Common myeloid progenitor, CD34-positive (primary cell): ENCODE measurements at regions not wholly inside any gene's neighbourhood (a gene's known extent, or its start where the extent isn't known, plus 50 kb on each side); places are given as distances from the start of the nearest gene placed in this dataset.
A peak's percentile ranks its signal among the peaks of the same experiment; 100 is the strongest.
"Not testable (repeated sequence)": the region's sequence is repeated elsewhere in the genome, so short reads cannot be mapped to it uniquely, and the experiment has no call there.

Experiments used
- CTCF ChIA-PET: fragments of 350-600 bp; sonication (Branson Sonifier 250); formaldehyde crosslinking; loops from one replicate; lab custom pipeline; 2021; ENCODE audit warnings: antibody characterized with exemption; lab: Charles Lee
- POLR2A ChIA-PET: fragments of 350-600 bp; sonication (Branson Sonifier 250); formaldehyde crosslinking; loops from one replicate; lab custom pipeline; 2021; ENCODE audit warnings: antibody characterized with exemption; lab: Charles Lee
- DNase-seq, 3 donors: peaks; one replicate each; pipeline versions ENCODE4 v3.0.0 to v3.0.0-alpha.2; 2013
- H3K27ac ChIP-seq, 2 experiments: 1 replicate in 1 of 2; 2 replicates in 1 of 2; pipeline ENCODE4 v1.7.0; 2013; ENCODE audit warnings: inconsistent platforms in 2 of 2, low read length in 2 of 2, mild to moderate bottlenecking in 2 of 2, low read depth in 1 of 2, moderate library complexity in 1 of 2; ENCODE audit not compliant: severe bottlenecking in 2 of 2, insufficient read depth in 1 of 2, poor library complexity in 1 of 2
- H3K27me3 ChIP-seq, 5 experiments: replicated peaks in 2 of 5; 1 replicate in 3 of 5; 2 replicates in 2 of 5; pipeline versions ENCODE4 v1.6.1 to v1.7.0; 2013; ENCODE audit warnings: low read length in 4 of 5, mild to moderate bottlenecking in 2 of 5, moderate library complexity in 2 of 5, inconsistent platforms in 1 of 5; ENCODE audit not compliant: insufficient read depth in 5 of 5, control insufficient read depth in 4 of 5
- H3K36me3 ChIP-seq, 4 experiments: 1 replicate in 2 of 4; 2 replicates in 2 of 4; pipeline versions ENCODE4 v1.6.1 to v1.7.0; 2013; ENCODE audit warnings: low read length in 3 of 4, control low read depth in 1 of 4, mild to moderate bottlenecking in 1 of 4; ENCODE audit not compliant: control insufficient read depth in 4 of 4, insufficient read depth in 4 of 4
- H3K4me1 ChIP-seq, 4 experiments: 1 replicate in 3 of 4; 2 replicates in 1 of 4; pipeline versions ENCODE4 v1.6.1 to v1.7.1; 2013; ENCODE audit warnings: low read length in 3 of 4, mild to moderate bottlenecking in 3 of 4, control low read depth in 1 of 4, inconsistent platforms in 1 of 4, moderate library complexity in 1 of 4; ENCODE audit not compliant: control insufficient read depth in 4 of 4, insufficient read depth in 4 of 4; ENCODE audit errors: control extremely low read depth in 1 of 4
- H3K4me3 ChIP-seq, 7 experiments: 1 replicate in 4 of 7; 2 replicates in 3 of 7; pipeline versions ENCODE4 v1.5.1 to v1.7.0; 2013; ENCODE audit warnings: mild to moderate bottlenecking in 7 of 7, low read length in 6 of 7, moderate library complexity in 6 of 7, inconsistent platforms in 2 of 7, low read depth in 2 of 7, control low read depth in 1 of 7; ENCODE audit not compliant: insufficient read depth in 4 of 7, control insufficient read depth in 1 of 7; ENCODE audit errors: extremely low read depth in 1 of 7
- H3K9me3 ChIP-seq, 5 experiments: 1 replicate in 4 of 5; 2 replicates in 1 of 5; pipeline versions ENCODE4 v1.6.1 to v1.7.1; 2013; ENCODE audit warnings: low read length in 4 of 5, mild to moderate bottlenecking in 2 of 5, inconsistent platforms in 1 of 5, low read depth in 1 of 5, moderate library complexity in 1 of 5; ENCODE audit not compliant: control insufficient read depth in 4 of 5, insufficient read depth in 2 of 5; ENCODE audit errors: control extremely low read depth in 1 of 5
- WGBS: methylation state at CpG from one replicate; pipeline ENCODE4 v1.1.5; 2013; ENCODE audit not compliant: insufficient coverage; 5-methylcytosine and 5-hydroxymethylcytosine counted together

GRCh38 chr3:104933972-104934371 is 432.7 kb upstream of the ALCAM start:
- Histone ChIP-seq H3K27me3 (no peaks in the 10 kb centered on the region), H3K4me1 (no peaks in the 10 kb centered on the region), H3K27ac (no peak overlapping the region), H3K9me3 (peaks cover 0 to 2% (median 0%) of the 10 kb centered on the region in 5 experiments), H3K4me3 (no peak overlapping the region), H3K36me3 (no peaks in the 10 kb centered on the region)
- POLR2A ChIA-PET = no interaction called here
- 94% methylated on average over 3 of the region's 3 CpGs for WGBS
- CTCF ChIA-PET = no interaction called here
- no peak for DNase-seq

DNA sequence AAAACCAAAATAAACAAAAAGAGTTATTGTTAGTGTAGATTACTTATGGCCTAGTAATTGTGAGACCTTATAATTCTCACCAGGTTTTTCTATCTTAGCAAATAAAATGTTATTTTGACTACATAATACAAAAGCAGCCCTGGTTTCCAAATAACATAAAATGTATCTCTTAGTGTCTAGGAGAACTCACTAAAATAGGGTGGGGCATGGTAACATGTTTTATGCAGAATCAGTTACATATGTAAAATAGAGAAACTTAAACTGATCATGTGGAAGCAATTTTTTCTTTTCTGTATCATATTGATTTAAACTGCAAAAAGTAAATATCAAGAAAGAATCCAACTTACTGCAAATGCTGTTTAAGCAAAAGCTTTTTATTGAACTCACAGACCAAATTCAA is 431.1 kb upstream of the ALCAM start:
- ChIA-PET POLR2A (no interaction called here), CTCF (no interaction called here)
- Histone ChIP-seq H3K36me3 (no peaks in the 10 kb centered on the region), H3K9me3 (peaks cover 0 to 2% (median 0%) of the 10 kb centered on the region in 5 experiments), H3K27ac (no peak overlapping the region), H3K4me3 (no peak overlapping the region), H3K4me1 (no peaks in the 10 kb centered on the region), H3K27me3 (no peaks in the 10 kb centered on the region)
- DNase-seq = no peak

DNA sequence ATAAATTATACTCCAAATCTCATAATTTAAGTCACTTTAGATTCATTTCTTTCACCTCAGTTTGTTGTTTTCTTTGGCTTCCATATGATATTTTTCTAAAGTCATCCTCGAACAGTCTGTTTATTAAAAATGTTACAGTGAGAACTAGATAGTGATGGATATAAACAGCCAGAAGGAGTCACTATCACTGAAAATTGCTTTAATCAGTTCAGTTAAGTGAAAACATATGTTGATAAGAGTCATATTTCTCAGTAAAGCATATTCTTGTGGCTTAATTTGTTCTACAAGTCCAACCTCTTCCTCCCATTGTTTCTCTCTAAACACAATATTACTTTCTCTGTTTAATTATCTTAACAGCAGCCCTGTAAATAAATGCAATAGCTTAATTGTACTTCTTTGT is 427.5 kb upstream of the ALCAM start:
- CTCF ChIA-PET = no interaction called here
- POLR2A ChIA-PET = no interaction called here
- DNase-seq = no peak
- H3K9me3 ChIP-seq = no peaks in the 10 kb centered on the region
- WGBS = no CpG with 5 or more reads among the region's 1 CpG
- H3K4me1 ChIP-seq = no peaks in the 10 kb centered on the region
- H3K27me3 ChIP-seq = no peaks in the 10 kb centered on the region
- H3K27ac ChIP-seq = no peak overlapping the region
- H3K4me3 ChIP-seq = no peak overlapping the region
- H3K36me3 ChIP-seq = no peaks in the 10 kb centered on the region

- Histone ChIP-seq H3K9me3 (no peaks in the 10 kb centered on the region), H3K4me3 (no peak overlapping the region), H3K27me3 (no peaks in the 10 kb centered on the region), H3K27ac (no peak overlapping the region), H3K36me3 (no peaks in the 10 kb centered on the region), H3K4me1 (no peaks in the 10 kb centered on the region)
- DNase-seq = no peak
- CTCF ChIA-PET = no interaction called here
- WGBS = no CpG with 5 or more reads among the region's 1 CpG
- POLR2A ChIA-PET = no interaction called here
Measured at GRCh38 chr3:104941785-104942184, 424.9 kb upstream of the ALCAM start.

DNA sequence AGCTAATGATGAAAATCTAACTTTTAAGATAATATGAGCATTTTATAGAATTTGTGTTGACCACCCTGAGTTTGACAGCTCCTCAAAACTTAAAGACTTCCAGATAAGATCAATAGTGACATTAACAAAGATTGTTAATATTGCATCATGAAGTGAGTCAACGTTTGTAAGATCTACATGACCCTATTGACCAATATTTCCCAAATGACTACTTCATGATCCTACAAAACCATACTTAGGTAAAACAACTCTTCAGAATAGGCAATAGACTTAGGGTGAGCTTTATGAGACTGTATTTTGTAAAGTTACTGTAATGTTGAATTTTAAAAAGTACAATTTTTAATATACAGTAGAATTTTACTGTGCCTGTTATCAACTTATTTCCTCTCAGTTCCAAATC is 422.7 kb upstream of the ALCAM start:
- Histone ChIP-seq H3K27ac (no peak overlapping the region), H3K9me3 (no peaks in the 10 kb centered on the region), H3K36me3 (no peaks in the 10 kb centered on the region), H3K4me3 (no peak overlapping the region), H3K4me1 (no peaks in the 10 kb centered on the region), H3K27me3 (no peaks in the 10 kb centered on the region)
- WGBS = no CpG with 5 or more reads among the region's 1 CpG
- DNase-seq = no peak
- POLR2A ChIA-PET = no interaction called here
- CTCF ChIA-PET = interaction anchor here (1.4 kb wide), 1 partner anchor 12 kb away, joined by 3 read pairs; no protein-coding TSS in a partner anchor

GRCh38 chr3:104947943-104948342 is 418.8 kb upstream of the ALCAM start:
- no peaks in the 10 kb centered on the region for H3K36me3 ChIP-seq
- H3K27ac ChIP-seq = no peak overlapping the region
- 100% methylated on average over 1 of the region's 3 CpGs for WGBS
- DNase-seq = no peak
- CTCF ChIA-PET = no interaction called here
- no peaks in the 10 kb centered on the region for H3K27me3 ChIP-seq
- no peaks in the 10 kb centered on the region for H3K4me1 ChIP-seq
- no peak overlapping the region for H3K4me3 ChIP-seq
- POLR2A ChIA-PET = no interaction called here
- H3K9me3 ChIP-seq = peaks cover 0 to 2% (median 0%) of the 10 kb centered on the region in 5 experiments

DNA sequence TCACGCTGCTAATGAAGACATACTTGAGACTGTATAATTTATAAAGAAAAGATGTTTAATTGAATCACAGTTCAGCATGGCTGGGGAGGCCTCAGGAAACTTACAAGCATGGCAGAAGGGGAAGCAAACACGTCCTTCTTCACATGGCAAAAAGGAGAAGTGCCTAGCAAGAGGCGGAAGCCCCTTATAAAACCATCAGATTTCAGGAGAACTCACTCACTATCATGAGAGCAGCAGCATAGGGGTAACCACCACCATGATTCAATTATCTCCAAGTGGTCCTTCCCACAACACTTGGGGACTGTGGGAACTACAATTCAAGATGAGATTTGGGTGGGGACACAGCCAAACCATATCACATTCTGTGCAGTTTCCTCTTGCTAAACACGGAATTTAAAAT is 416.9 kb upstream of the ALCAM start:
- H3K4me1 ChIP-seq, CTCF ChIA-PET, POLR2A ChIA-PET, H3K36me3 ChIP-seq, H3K27me3 ChIP-seq, H3K4me3 ChIP-seq, H3K9me3 ChIP-seq, H3K27ac ChIP-seq: not testable (repeated sequence)
- 0% methylated on average over 1 of the region's 4 CpGs for WGBS
- peak in 2 of 3 donors; percentile 6 for DNase-seq
